CD4-positive, alpha-beta T cell treated with Interleukin-12 subunit alpha and Interleukin-12 subunit beta, for 1 hour (primary cell): ENCODE measurements at regions not wholly inside any gene's neighbourhood (a gene's known extent, or its start where the extent isn't known, plus 50 kb on each side); places are given as distances from the start of the nearest gene placed in this dataset.

ENCODE experiments used
- DNase-seq: peaks from one replicate; pipeline ENCODE4 v3.0.0-alpha.2; 2020

- DNase-seq = no peak
These were observed 455.0 kb downstream of the BRD1 start for GRCh38 chr22:49372530-49373288.

- no peak for DNase-seq
These were observed 455.6 kb downstream of the BRD1 start for GRCh38 chr22:49372111-49372529.

DNA sequence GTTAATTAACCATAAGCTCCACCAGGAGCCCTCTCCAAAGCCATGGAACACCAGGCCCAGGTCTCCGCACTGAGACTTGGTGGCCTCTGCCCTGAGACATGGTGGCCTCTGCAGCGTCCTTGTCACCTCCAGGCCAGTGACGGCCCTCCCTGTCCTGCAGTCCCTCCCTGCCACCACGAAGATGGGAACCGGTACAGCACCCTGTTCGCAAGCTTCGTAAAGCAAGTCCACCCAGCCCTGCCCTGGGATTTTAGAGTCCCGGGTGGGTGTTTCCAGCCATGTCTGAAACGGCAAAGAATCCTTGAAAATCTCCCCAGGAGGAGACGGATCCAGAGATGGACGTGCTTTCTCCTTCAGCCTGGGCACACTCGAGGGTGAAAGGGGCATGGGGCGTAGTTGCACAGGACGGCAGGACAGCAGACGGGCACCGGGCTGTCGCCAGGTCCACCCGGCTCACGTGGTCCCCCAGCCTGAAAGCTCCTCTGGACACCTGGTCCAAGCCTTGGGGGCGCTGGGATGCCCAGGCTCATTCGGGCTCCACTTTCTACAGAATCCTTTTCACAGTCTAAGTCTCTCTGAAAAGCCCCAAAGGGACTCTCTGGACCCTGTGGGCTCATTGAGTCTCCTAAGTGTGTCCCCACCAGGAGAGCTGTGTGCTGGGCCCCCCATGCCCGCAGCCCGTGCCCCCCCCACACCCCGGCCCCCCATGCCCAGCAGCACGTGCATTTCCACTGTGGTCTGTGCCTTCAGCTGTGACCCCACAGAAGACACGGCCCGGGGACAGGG is 456.2 kb downstream of the BRD1 start:
- DNase-seq = no peak

DNA sequence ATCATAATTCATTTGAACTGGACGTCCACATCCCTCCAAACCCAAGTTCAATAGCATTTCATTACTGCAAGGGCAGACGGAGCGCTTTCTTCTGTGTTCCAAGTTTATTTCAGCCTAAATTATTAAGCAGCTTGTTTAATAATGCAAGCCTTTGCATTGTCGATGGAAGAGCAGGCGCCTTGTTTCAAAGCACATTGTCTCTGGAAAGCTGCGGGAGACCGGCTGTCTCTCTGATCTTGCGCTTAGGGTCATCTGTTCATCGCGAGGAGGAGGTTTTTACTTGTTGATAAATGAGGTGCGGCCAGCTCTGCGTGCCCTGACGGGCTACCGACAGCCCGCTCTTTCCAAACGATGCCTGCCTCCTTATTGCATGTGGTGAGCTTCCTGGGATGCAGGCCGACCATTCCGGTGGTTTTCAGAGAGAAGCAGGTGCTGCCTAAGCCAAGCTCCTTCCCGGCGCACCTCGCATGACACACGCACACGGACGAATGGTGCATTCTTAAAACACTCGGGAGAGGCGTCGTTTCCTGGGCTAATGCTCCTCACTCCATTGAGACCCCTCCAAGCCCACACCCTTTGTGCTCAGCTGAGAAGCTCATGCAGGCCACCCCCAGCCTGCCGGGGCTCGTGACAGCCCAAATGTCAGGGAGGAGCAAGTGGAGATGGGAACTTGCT is 456.9 kb downstream of the BRD1 start:
- DNase-seq = no peak

DNA sequence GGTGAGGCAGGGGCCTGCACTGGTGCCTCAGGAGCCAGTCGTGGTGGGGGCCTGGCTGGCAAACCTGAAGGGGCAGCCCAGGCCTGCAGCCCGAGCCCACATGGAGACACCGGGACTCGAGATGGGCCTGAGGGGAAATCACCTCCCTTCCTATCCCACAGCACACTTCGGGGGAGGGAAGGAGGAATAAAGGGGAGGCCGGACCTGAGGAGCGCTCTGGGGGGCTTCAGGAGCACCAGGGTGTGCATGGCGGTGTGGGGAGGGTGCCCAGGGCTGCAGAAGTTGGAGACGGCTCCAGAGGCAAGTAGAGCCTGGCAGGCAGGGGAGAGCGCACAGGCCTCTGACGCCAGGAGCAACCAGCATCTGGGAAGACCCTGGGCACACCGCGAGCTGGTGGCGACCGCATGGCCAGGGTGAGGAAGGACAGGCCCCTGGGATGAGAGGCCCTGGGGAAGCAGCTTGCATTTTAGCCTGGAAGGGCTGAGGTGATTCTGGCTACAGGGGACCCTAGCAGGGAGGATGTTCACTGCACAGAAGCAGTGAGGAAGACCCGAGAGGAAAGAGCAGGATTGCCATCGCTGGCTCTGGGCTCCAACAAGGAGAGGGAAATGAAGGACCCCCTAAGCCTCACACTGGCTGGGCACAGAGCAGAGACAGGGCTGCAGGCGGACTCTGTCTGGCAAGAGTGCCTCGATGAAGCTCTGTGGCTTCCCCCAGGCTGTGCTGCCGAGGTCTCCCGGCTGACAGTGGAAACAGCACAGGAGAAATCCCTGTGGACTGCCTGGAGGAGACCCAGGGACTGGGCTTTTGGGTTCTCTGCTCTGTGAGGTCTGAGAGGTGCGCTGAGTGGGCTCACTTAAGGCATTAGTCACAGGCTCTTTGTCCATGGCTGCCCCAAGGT is 457.7 kb downstream of the BRD1 start:
- DNase-seq = no peak

- no peak for DNase-seq
These were observed 458.5 kb downstream of the BRD1 start for GRCh38 chr22:49368976-49369725.

DNA sequence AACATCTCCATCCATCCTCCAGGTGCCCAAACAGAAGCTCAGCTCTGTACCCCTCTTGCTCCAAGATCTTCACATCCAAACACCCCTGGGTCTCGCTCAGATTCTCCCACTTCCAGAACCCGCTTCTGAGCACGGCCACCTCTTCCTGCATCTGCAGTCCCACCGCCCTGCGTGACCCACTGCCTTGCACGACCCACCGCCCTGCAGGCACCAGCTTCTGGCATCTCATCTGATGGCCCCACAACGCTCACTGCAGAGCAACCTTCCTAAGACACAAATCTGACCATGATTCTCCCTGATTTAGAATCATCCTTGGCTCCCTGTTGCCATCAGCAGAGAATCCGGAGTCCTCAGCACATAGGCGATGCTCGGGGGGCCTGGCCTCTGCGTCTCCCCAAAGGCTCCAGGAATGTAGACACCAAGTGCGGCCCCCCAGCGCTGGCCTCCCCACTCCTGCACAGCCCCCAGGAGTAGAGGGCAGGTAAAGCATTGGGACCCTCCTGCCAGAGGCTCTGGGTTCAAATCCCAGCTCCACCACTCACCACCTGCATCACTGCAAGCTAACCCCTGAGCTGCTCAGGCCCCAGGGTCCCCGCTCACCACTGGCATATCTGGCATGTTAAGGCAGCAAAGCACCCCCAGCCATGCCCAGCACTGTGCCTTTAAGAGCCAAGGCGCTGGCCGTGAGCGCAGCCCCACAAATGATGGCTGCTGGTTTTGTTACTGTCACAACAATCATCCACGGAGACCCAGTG is 459.3 kb downstream of the BRD1 start:
- no peak for DNase-seq

- no peak for DNase-seq
These were observed 460.5 kb downstream of the BRD1 start for GRCh38 chr22:49367041-49367697.

DNA sequence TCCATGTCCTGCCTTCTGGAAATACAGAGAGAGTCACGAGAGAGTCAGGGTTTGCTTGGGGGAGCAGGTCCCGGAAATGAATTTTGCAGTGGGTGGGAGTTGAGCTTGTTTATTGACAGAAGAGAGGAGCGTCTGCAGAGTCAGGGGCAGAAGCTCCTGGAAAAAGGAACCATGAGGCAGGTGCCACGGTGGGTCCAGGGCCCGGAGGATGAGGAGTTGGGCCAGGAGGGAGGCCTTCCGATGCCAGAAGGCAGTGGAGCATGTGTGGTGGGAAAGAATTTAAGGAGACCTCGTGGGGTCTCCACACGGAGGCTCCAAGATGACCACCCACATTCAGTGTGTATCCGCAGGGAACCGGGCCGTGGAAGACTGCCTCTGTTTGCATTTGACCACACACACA is 461.2 kb downstream of the BRD1 start:
- no peak for DNase-seq

DNA sequence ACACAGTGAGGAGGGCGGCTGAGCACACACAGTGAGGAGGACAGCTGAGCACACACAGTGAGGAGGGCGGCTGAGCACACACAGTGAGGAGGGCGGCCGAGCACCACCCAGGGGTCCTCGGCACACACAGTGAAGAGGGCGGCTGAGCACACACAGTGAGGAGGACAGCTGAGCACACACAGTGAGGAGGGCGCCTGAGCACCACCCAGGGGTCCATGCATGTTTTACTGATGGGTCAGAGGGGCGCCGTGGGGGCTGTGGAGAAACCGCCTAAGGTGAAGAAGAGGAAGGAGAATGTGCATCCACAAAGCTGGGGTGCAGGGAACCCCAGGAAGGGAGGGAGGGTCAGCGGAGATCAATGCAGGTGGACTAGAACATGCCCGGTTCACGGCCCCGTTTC is 461.8 kb downstream of the BRD1 start:
- DNase-seq = no peak

- no peak for DNase-seq
These were observed 462.4 kb downstream of the BRD1 start for GRCh38 chr22:49365191-49365837.

- DNase-seq = no peak
These were observed 463.3 kb downstream of the BRD1 start for GRCh38 chr22:49364398-49364797.

- DNase-seq = no peak
These were observed 464.0 kb downstream of the BRD1 start for GRCh38 chr22:49363526-49364230.

- DNase-seq = no peak
These were observed 465.3 kb downstream of the BRD1 start for GRCh38 chr22:49362211-49362839.

DNA sequence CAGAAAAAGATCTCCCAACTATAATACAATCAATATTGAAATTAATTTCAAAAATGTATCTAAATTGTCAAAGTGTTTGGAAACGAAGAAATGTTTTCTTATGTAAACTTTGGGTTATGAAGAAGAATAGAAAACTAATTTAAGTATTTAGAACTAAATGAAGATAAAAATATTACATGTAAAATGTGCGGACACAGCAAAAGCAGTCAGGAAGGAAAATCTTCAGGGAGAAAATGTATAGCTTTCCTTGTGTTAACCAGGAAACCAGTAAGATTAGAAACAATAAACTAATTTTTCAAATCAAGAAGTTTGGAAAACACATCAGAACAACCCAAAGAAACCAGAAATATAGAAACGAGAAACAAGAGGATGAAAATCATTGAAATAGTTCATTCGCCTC is 466.5 kb downstream of the BRD1 start:
- DNase-seq = no peak

DNA sequence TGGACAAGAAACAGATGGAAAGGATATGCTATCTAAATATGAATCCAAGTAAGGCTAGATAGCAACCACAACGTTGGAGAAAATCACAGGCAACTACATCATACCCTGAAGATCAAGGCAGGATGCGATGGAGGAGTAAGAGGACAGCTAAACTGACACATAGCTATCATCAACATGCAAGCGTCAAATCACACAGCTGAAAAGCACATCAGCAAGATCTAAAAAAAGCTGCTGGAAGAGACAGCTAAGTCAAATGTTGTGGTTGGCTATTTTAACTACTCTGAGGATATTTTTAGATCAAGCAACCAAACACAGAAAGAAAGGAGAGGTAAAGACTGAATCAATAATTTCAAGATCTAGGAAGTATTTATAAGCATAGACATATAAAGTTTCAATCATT is 466.9 kb downstream of the BRD1 start:
- no peak for DNase-seq

GRCh38 chr22:49359076-49359475 is 468.6 kb downstream of the BRD1 start:
- no peak for DNase-seq

DNA sequence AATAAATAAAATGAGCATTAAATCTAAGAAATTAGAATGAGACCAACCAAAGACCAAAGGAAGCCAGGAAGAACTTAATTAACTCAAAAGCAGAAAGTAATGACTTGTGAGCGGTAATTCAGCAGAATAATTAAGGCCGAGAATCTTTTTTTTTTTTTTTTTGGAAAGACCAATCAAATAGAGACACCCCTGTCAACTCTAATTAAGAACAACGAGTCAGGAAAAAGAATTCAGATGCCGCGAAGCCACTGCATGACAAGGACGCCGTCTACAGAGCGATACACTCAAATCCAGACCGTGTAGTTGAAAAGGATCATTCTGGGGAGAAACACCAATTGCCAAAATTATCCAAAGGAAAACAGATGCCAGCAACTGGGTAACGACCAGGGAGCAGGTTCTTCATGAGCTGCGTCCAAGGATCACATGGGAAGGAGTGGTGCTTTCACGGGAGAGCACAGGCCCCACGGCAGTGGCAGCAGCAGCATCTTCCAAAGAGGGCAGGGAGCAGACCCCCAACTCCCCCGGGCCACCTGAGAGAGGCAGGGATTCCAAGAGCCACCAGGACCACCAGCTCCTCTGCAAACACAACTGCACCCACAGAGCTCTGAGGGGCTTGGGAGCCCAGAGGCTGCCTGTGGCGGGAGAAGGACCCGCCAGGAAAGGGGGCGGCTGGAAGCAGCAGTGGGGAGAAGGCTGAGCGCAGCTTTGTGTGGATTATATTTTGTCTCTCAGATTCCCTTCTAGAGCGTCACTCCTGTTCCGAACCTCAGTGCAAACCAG is 469.8 kb downstream of the BRD1 start:
- DNase-seq = no peak
